Prostate gland (tissue), 2 donors: ENCODE measurements at regions not wholly inside any gene's neighbourhood (a gene's known extent, or its start where the extent isn't known, plus 50 kb on each side); places are given as distances from the start of the nearest gene placed in this dataset.

Source experiments
- DNase-seq: peaks from one replicate; pipeline ENCODE4 v3.0.0-alpha.2; 2019; ENCODE audit warnings: low spot score
- H3K27ac ChIP-seq, 2 donors: fragments of 200-600 bp; sonication (generic); 2 replicates each; pipeline ENCODE4 v1.5.1; 2017 to 2019
- H3K27me3 ChIP-seq: fragments of 200-600 bp; sonication (generic); replicated peaks from 2 replicates; pipeline ENCODE4 v1.5.1; 2019; ENCODE audit not compliant: insufficient read depth
- H3K36me3 ChIP-seq, 2 donors: fragments of 200-600 bp; sonication (generic); 1 replicate in 1 of 2; 2 replicates in 1 of 2; pipeline versions ENCODE4 v1.5.1 to v1.8.1; 2017 to 2019
- H3K4me1 ChIP-seq: fragments of 200-600 bp; sonication (generic); replicated peaks from 2 replicates; pipeline ENCODE4 v1.5.1; 2019
- H3K4me3 ChIP-seq, 2 donors: fragments of 200-600 bp; sonication (generic); 2 replicates each; pipeline ENCODE4 v1.5.1; 2017 to 2019
- H3K9me3 ChIP-seq: fragments of 200-600 bp; sonication (generic); 2 replicates; pipeline ENCODE4 v1.5.1; 2017
- POLR2A ChIP-seq: fragments of 450-650 bp; IDR thresholded peaks from one replicate; pipeline ENCODE4 v1.6.1; 2016; ENCODE audit warnings: antibody characterized with exemption, mild to moderate bottlenecking
- POLR2AphosphoS5 ChIP-seq: sonication (generic); formaldehyde crosslinking; IDR thresholded peaks from one replicate; pipeline ENCODE4 v1.6.1; 2017; ENCODE audit warnings: antibody characterized with exemption
- WGBS: methylation state at CpG from one replicate; pipeline ENCODE4 v1.1.5; 2018; 5-methylcytosine and 5-hydroxymethylcytosine counted together
- intact Hi-C: fragments of 100-400 bp; cut with DNase I; formaldehyde crosslinking; loops from one replicate; pipeline ENCODE4 v1.14.2; 2022
- TF ChIP-seq, protein P1 (sequence below), 4 experiments: fragments of 200-600 bp in 2 of 4; fragments of 450-650 bp in 2 of 4; sonication (generic) in 2 of 4; IDR thresholded peaks; 1 replicate in 3 of 4; 2 replicates in 1 of 4; pipeline ENCODE4 v1.5.1; 2016 to 2019; ENCODE audit warnings: antibody characterized with exemption in 4 of 4, mild to moderate bottlenecking in 2 of 4, moderate library complexity in 2 of 4

GRCh38 chr3:99322551-99322950 is 315.8 kb upstream of the COL8A1 start:
- no peaks in the 10 kb centered on the region for H3K36me3 ChIP-seq
- no peaks in the 10 kb centered on the region for H3K9me3 ChIP-seq
- H3K27ac ChIP-seq, result no peak overlapping the region
- H3K4me1 ChIP-seq, result no peaks in the 10 kb centered on the region
- H3K27me3 ChIP-seq, result no peaks in the 10 kb centered on the region
- DNase-seq, result no peak
- TF ChIP-seq, protein P1, sequence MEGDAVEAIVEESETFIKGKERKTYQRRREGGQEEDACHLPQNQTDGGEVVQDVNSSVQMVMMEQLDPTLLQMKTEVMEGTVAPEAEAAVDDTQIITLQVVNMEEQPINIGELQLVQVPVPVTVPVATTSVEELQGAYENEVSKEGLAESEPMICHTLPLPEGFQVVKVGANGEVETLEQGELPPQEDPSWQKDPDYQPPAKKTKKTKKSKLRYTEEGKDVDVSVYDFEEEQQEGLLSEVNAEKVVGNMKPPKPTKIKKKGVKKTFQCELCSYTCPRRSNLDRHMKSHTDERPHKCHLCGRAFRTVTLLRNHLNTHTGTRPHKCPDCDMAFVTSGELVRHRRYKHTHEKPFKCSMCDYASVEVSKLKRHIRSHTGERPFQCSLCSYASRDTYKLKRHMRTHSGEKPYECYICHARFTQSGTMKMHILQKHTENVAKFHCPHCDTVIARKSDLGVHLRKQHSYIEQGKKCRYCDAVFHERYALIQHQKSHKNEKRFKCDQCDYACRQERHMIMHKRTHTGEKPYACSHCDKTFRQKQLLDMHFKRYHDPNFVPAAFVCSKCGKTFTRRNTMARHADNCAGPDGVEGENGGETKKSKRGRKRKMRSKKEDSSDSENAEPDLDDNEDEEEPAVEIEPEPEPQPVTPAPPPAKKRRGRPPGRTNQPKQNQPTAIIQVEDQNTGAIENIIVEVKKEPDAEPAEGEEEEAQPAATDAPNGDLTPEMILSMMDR (IDR thresholded peaks at IDR 0.05), result no peak
- TF ChIP-seq POLR2A (no peak), POLR2AphosphoS5 (no peak)
- H3K4me3 ChIP-seq, result no peak overlapping the region
- intact Hi-C loops, result no loop called here

DNA sequence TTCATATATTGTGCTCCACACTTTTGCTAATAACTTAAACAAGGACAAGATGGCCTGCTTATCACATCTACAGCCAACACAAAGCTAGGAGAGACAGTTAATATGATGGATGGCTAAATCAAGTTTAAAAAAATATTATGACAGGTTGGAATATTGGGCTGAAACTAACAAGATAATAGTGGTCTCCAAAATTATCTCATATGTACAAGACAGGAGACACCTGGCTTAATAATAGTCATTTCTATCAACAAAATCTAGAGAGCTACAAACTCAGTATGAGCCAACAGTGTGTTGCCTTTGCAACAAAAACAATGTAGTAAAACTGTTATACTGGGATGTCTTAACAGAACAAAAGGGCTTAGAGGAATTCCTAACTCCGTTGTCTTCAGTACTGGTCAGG is 317.1 kb upstream of the COL8A1 start:
- H3K4me1 ChIP-seq, result no peaks in the 10 kb centered on the region
- no peaks in the 10 kb centered on the region for H3K27me3 ChIP-seq
- H3K9me3 ChIP-seq, result no peaks in the 10 kb centered on the region
- H3K4me3 ChIP-seq, result no peak overlapping the region
- no peak for DNase-seq
- intact Hi-C loops, result no loop called here
- H3K36me3 ChIP-seq, result no peaks in the 10 kb centered on the region
- WGBS, result 17% methylated on average over 1 of the region's 1 CpG
- no peak for TF ChIP-seq POLR2AphosphoS5
- TF ChIP-seq POLR2A, result no peak
- TF ChIP-seq, protein P1 (IDR thresholded peaks at IDR 0.05), result no peak
- H3K27ac ChIP-seq, result no peak overlapping the region

DNA sequence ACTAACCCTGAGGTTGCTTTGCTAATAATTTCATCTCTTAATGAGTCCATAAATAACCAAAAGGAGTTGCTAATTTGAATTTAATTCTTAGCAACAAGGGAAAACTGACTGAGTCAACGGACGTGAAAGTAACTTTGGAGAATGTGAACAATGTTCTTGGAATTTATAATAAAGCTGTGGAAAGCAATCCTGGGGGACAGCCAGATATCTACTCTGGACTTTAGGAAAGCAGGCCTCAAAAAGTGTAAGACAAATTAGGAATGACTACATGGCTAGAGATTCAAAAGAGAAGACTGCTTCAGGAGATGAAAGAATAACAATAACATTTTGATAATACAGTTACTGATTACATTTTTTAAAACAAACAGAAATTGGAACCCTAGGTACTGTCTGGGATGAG is 318.4 kb upstream of the COL8A1 start:
- Histone ChIP-seq H3K4me1 (no peaks in the 10 kb centered on the region), H3K27ac (no peak overlapping the region)

DNA sequence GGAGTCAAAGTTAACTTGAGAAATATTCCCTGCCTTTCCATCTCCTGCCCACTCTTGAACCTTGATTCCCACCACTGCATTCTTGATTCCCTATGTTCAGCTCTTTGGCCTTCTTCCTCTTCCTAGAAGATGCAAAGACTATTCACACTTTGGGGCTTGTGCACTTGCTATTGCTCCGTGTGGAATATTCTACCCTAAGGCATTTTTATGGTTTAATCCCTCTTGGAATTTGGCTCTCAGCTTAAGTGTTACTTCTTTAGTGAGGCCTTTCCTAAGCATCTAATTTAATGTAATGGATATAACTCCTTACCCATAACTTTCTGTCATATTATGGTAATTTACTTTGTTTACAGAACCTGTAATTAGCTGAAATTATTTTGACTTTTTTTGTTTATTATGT is 318.9 kb upstream of the COL8A1 start:
- Histone ChIP-seq H3K4me3 (no peak overlapping the region), H3K27ac (no peak overlapping the region), H3K27me3 (no peaks in the 10 kb centered on the region), H3K36me3 (no peaks in the 10 kb centered on the region), H3K9me3 (no peaks in the 10 kb centered on the region), H3K4me1 (no peaks in the 10 kb centered on the region)
- WGBS, result 58% methylated on average over 1 of the region's 1 CpG
- intact Hi-C loops, result no loop called here
- DNase-seq, result no peak
- no peak for TF ChIP-seq POLR2A

More for the DNA sequence above, 318.4 kb upstream of the COL8A1 start:
- H3K36me3 ChIP-seq, result no peaks in the 10 kb centered on the region
- no peak for TF ChIP-seq POLR2AphosphoS5
- WGBS, result 58% methylated on average over 2 of the region's 2 CpGs
- no peaks in the 10 kb centered on the region for H3K27me3 ChIP-seq
- no peak for DNase-seq
- intact Hi-C loops, result no loop called here
- H3K4me3 ChIP-seq, result no peak overlapping the region
- H3K9me3 ChIP-seq, result no peaks in the 10 kb centered on the region

DNA sequence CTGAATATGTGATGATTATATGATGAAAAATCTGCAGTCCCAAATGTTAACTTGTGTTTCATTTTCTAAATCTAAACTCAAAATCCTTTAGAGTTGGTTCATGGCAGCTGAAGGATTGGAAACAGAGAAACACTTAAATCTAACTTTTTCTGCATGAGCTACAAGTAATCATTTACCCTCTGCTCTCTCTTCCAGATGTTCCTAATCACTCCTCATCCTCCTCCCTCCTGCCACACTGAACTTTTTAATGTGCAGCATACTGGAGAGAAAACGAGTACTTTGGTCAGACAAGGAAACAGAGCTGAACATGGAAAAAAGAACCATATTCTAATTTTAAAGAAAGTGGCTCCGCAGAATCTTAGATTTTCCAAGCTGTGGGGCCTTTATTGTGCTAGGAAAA is 321.2 kb upstream of the COL8A1 start:
- TF ChIP-seq, protein P1 (IDR thresholded peaks at IDR 0.05), result no peak
- TF ChIP-seq POLR2A, result no peak
- TF ChIP-seq POLR2AphosphoS5, result no peak
- WGBS, result 68% methylated on average over 2 of the region's 2 CpGs
- H3K27ac ChIP-seq, result no peak overlapping the region
- H3K27me3 ChIP-seq, result no peaks in the 10 kb centered on the region
- intact Hi-C loops, result no loop called here
- H3K36me3 ChIP-seq, result no peaks in the 10 kb centered on the region
- no peak overlapping the region for H3K4me3 ChIP-seq
- DNase-seq, result no peak
- no peaks in the 10 kb centered on the region for H3K9me3 ChIP-seq
- no peaks in the 10 kb centered on the region for H3K4me1 ChIP-seq

- TF ChIP-seq, protein P1 (IDR thresholded peaks at IDR 0.05), result no peak
- TF ChIP-seq POLR2AphosphoS5 (no peak), POLR2A (no peak)
These were observed 322.5 kb upstream of the COL8A1 start for GRCh38 chr3:99315896-99316295.

More at GRCh38 chr3:99315896-99316295, 322.5 kb upstream of the COL8A1 start:
- Histone ChIP-seq H3K27ac (no peak overlapping the region), H3K27me3 (no peaks in the 10 kb centered on the region), H3K4me1 (no peaks in the 10 kb centered on the region), H3K4me3 (no peak overlapping the region), H3K36me3 (no peaks in the 10 kb centered on the region), H3K9me3 (no peaks in the 10 kb centered on the region)
- no peak for DNase-seq
- intact Hi-C loops, result no loop called here
- 77% methylated on average over 3 of the region's 3 CpGs for WGBS
